HG03457 (cell line): ENCODE measurements at regions not wholly inside any gene's neighbourhood (a gene's known extent, or its start where the extent isn't known, plus 50 kb on each side); places are given as distances from the start of the nearest gene placed in this dataset.

Source experiments
- ATAC-seq: cut with Tn5 transposase; IDR thresholded peaks from one replicate; pipeline ENCODE4 v1.9.1; 2021; ENCODE audit warnings: moderate number of reproducible peaks; ENCODE audit not compliant: unreplicated experiment

GRCh38 chr4:106687026-106687425, 318.4 kb upstream of the GIMD1 start:
- no peak for ATAC-seq

- no peak for ATAC-seq
Observed at GRCh38 chr4:106681381-106681921, 312.9 kb upstream of the GIMD1 start.

GRCh38 chr4:106679063-106679462, 310.5 kb upstream of the GIMD1 start:
- no peak for ATAC-seq

GRCh38 chr4:106677213-106677612, 308.6 kb upstream of the GIMD1 start:
- ATAC-seq, result no peak

DNA sequence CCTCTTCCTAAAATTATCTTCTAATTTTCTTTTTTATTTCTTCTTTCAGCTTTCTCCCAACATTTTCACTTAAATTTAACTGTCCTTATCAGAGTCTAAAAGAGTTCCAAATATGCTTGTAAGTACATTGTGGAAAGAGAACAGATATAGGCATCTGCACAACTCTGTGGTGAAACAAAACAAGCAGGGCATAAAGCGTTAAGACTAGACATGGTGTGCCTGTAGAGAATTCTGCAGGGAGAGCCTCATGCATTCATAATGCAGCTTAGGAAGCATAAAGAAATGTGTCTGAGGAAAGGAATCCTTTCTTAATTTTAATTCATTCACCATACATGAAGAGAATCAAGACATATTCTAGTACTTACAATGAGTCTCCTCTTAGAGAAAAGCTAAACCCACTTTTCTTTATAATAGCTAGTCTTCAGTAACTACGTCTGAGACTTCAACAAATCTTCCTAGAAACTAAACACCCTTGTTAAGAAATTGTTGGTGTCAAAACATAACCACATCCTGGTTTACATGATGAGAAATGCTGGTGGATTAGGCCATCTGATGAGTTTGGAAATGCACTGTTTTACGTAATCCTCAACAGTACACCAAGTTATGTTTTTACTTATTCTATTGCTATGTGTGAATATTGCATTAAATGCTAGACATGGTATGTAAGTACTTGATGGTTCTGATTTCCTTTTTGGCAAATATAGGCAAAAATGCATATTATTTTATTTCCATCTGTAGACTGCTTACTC, 307.8 kb upstream of the GIMD1 start:
- no peak for ATAC-seq

GRCh38 chr4:106671716-106672115, 303.1 kb upstream of the GIMD1 start:
- ATAC-seq, result no peak

DNA sequence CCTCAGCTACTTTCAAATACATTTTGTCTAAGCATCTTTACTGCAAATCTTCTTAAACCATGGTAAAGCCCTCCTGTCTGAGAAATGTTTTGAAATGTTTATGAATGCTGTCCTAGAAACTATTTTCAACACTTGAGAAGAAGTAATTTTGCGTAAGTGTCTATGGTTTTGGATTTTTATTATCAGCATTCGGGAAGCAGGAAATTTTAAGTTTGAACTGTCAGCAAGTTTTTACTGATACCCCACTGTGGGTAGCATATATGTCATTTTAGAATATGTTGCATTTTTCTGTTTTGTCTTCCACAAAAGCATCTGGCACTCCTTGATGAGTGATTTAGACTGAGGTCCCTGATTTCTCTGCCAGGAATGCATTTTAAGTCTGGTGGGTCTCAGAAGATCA, 302.4 kb upstream of the GIMD1 start:
- no peak for ATAC-seq

DNA sequence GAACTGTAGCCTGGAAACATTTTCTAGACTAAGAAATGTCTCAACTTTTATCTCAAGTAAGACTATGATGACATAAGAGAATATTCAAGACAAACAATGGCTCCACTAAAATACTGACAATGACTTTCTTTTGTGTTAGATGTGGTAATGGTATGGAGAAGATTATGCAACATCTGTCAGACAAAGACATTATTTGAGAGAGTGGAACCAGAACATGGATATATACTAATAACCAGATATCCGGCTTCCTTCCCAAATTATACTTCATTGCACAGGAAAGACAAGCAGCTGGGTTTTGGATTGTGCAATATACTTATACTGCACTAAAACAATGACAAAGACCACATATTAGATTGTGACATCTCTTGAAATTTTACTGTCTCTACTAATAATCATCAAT, 290.8 kb upstream of the GIMD1 start:
- ATAC-seq, result no peak

DNA sequence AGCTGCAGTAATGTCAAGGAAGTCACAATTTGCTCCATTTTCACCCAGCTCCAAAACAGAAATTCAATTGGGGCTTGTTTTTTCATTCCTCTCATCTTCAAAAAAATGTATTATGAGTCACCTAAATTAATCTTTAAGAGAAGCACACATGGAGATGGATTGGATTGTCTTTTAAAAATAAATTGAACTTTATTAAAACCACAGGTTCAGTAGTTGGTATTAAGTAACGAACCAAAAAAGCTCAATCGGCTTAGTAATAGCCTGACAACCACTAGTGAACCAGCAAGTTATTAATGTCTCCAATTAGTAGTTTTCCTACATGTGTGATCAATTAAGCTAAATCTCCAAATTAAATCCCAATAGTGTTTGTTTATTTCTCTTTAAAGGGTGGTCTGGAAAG, 283.5 kb upstream of the GIMD1 start:
- no peak for ATAC-seq

- no peak for ATAC-seq
Observed at GRCh38 chr4:106650701-106651100, 282.1 kb upstream of the GIMD1 start.

DNA sequence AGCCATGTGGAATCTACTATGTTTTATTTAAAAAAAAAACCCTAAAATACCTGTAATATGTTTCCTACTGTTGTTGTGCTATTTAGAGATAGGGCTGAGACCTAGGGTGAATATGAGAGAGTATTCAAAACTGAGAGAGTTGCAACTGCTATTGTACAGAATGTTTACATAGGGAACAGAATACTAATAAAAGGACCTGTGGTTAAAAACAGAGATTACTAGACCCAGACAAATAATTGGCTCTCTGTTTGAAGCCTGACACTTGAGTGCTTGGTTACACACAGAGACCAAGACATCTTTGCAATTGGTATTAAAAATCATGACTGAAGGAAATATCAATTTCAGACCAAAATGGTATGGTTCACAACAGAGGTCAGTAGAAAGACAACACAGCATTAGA, 278.9 kb upstream of the GIMD1 start:
- ATAC-seq, result no peak

- ATAC-seq, result no peak
Observed at GRCh38 chr4:106629268-106629625, 260.7 kb upstream of the GIMD1 start.

DNA sequence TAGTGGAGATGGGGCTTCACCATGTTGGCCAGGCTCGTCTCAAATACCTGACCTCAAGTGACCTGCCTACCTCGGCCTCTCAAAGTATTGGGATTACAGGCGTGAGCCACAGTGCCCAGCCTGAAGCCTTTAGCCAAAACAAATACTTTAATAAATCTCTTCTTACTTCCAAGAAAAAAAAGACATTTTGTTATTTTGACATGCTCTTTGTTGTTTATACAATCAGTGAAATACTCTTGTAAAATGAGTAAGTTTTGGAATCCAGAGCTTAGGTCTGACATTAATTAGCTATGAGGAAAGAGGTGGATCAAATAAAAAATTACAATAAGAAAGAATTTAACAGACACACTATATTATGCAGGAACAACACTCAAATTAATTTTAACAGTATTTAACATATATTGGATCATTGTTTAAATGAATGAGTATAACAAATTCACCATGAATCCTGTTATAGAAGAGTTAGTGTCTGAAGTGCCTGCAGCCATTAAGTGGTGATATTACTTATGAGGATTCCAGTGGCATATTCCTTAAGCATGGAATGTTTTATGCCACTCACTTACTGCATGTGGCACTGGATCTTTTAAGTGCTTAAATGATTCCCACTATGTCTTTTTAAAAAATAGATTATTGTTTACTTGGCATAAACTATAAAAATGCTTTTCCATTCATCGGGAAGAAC, 260.1 kb upstream of the GIMD1 start:
- ATAC-seq, result no peak

- no peak for ATAC-seq
Observed at GRCh38 chr4:106627051-106627450, 258.5 kb upstream of the GIMD1 start.

DNA sequence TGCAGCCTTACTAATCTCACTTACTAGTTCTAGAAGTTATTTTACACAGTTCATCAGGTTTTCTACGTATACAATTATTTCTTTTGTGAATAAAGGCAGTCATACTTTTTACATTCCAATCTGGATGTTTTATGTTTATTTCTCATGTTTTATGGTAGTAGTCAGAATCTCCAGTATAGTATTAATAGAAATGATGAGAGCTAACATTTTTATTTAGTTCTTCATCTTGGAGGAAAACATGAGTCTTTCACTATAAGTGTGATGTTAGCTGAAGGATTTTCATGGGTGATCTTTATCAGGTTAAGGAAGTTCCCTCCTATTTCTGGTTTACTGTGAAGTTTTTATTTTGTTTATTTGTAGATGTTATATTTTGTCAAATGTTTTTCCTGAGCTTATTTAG, 256.1 kb upstream of the GIMD1 start:
- no peak for ATAC-seq

DNA sequence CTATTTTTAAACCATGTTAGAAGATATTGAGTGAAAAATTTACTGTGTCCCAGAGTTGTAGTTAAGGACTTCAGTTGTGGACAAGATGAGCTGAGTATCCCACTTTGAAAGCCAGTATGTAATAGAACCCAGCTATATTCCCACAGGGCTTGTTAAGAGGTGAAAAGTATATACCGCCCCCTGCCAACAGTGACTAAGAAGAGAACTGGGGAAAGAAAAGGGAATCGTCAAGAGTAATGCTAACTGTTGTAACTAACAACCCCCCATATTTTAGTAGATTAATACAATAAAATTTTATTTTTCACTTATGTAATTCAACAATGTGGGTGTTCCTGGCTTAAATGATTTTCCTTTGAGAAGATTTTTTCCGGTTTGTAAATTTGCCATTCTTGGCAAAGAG, 250.4 kb upstream of the GIMD1 start:
- ATAC-seq, result no peak

GRCh38 chr4:106615961-106616360, 247.4 kb upstream of the GIMD1 start:
- ATAC-seq, result no peak

GRCh38 chr4:106615410-106615945, 246.9 kb upstream of the GIMD1 start:
- ATAC-seq, result no peak

DNA sequence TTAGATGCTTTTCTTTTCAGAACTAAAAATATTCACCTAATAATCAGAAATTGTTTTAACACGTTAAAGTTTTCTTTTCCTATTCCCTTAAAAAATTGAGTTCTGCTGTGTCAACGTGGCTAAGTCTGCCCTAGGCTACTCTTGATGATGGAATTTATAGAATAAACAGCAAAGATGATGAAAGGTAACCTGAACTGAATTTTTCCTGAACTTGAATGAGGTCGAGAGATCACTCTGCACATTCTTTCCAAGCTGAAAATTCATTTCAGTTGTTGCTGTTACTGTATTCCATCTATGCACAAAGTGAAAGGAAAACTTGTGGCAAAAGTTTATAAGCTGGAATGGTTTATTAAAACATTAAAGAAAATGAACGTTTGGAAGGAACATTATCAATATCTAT, 245.9 kb upstream of the GIMD1 start:
- ATAC-seq, result no peak

- no peak for ATAC-seq
Observed at GRCh38 chr4:106609917-106610316, 241.3 kb upstream of the GIMD1 start.

- no peak for ATAC-seq
Observed at GRCh38 chr4:106607558-106607957, 239.0 kb upstream of the GIMD1 start.

DNA sequence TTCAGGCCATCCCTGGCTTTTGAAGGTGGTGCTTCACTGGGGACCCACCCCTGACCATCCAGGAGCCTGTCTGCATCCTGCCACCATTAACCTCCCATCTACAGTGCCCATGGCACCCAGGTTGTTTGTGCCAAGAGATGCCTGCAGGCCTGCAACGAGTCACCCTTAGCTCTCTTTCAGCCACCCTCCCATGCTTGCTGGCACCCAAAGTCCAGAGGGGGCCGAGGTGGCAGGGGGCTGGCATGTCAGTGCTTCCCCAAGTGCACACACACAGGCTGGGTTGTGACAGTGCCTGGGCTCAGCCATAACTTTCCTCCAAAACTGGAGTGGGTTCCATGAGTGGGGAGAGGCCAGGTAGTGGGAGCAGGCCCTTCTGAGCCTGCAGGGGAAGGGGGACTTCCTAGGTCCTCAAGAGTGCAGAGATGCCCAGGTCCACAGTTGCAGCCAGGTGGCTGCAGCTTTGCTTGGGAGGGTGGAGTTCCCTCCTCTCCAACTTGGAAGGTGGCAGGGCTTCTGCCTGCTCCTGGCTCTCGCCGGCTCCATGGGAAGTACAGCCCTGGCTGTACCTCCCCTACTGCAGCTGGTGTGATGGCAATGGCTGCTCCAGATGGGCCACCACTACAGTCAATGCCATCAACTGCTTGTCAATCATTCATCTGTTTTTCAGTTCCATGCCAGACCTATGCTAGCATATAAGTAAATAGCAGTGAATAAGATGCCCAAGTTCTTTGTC, 235.9 kb upstream of the GIMD1 start:
- ATAC-seq, result no peak
